NCI-H446 (cell line): ENCODE measurements at regions not wholly inside any gene's neighbourhood (a gene's known extent, or its start where the extent isn't known, plus 50 kb on each side); places are given as distances from the start of the nearest gene placed in this dataset.

Experiments used
- DNase-seq, 2 experiments: peaks; one replicate each; lab custom pipeline; 2025; lab: John Stamatoyannopoulos, UW

GRCh38 chr4:71277353-71277752 is 61.5 kb upstream of the SLC4A4 start:
- DNase-seq, result no peak

GRCh38 chr4:71283642-71284257 is 55.1 kb upstream of the SLC4A4 start:
- DNase-seq, result no peak

- DNase-seq, result no peak
Observed at GRCh38 chr4:71287305-71287704, 51.5 kb upstream of the SLC4A4 start.

- DNase-seq, result no peak
Observed at GRCh38 chr4:71288875-71289274, 49.9 kb upstream of the SLC4A4 start.
